Heart left ventricle (tissue), 13 donors: ENCODE measurements at regions not wholly inside any gene's neighbourhood (a gene's known extent, or its start where the extent isn't known, plus 50 kb on each side); places are given as distances from the start of the nearest gene placed in this dataset.

ENCODE experiments used
- POLR2A ChIP-seq, 2 donors: fragments of 450-650 bp; IDR thresholded peaks; one replicate each; pipeline ENCODE4 v1.6.1; 2017; ENCODE audit warnings: antibody characterized with exemption in 2 of 2, mild to moderate bottlenecking in 2 of 2, moderate library complexity in 2 of 2
- TF ChIP-seq, protein P1 (sequence below), 12 donors: fragments of 200-600 bp; sonication (generic) in 4 of 12; IDR thresholded peaks; one replicate each; pipeline versions ENCODE4 v1.5.0 to v1.8.0; 2018 to 2022; ENCODE audit warnings: antibody characterized with exemption in 12 of 12, mild to moderate bottlenecking in 5 of 12
- donor health status: ischemic (EF 13 %, LVEDD 7.1; RV severe dilation, severe dysfunction).
- donor health status: DM: no; HTN: yes; CAD: no.
- donor health status: DM: no; HTN: no; CAD: no.
- donor health status: ischemic (EF 25% LVEDD 6.9; RV normal size, moderate dysfunction).
- donor health status: ischemic (EF 25% LVEDD 5.7; RV mildly dilated, moderate dysfunction).
- donor health status: ischemic (EF 35%, LVEDD 5.7; RV mildly dilated, moderate dysfunction).
- donor health status: nonischemic (EF 11% LVEDD 7.7; RV severe dilation, severe dysfunction).
- donor health status: DM: yes; HTN: yes; CAD: no.
- donor health status: PGD.
- donor health status: ischemic (EF 29% LVEDD 5.4; RV normal size, mild dysfunction).
- donor health status: nonischemic (EF 23%, LVEDD 6.1; RV moderate dilation, normal function).

DNA sequence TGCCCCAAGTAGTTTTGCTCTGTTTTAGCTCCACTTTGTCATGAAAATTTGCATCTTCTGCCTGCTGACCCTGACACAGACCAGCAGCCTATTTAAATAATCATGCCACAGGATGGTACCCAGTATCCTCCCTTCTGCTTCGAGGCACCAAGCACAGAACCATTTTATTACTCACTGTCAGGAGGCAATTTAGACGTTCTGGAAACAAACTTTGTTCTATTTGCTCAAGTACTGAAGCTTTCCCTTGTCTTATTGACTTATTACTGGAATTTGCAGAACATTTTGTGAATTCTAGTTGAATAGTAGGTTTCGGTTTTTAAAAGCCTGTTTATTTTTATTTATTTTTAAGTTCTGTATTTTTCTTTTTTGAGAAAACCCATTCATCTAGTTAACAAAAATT, 279.6 kb upstream of the GADL1 start:
- TF ChIP-seq, protein P1, sequence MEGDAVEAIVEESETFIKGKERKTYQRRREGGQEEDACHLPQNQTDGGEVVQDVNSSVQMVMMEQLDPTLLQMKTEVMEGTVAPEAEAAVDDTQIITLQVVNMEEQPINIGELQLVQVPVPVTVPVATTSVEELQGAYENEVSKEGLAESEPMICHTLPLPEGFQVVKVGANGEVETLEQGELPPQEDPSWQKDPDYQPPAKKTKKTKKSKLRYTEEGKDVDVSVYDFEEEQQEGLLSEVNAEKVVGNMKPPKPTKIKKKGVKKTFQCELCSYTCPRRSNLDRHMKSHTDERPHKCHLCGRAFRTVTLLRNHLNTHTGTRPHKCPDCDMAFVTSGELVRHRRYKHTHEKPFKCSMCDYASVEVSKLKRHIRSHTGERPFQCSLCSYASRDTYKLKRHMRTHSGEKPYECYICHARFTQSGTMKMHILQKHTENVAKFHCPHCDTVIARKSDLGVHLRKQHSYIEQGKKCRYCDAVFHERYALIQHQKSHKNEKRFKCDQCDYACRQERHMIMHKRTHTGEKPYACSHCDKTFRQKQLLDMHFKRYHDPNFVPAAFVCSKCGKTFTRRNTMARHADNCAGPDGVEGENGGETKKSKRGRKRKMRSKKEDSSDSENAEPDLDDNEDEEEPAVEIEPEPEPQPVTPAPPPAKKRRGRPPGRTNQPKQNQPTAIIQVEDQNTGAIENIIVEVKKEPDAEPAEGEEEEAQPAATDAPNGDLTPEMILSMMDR (IDR thresholded peaks at IDR 0.05), result no peak
- TF ChIP-seq POLR2A (IDR thresholded peaks at IDR 0.05), result no peak
